ENCODE measurements at regions not wholly inside any gene's neighbourhood (a gene's known extent, or its start where the extent isn't known, plus 50 kb on each side); places are given as distances from the start of the nearest gene placed in this dataset.

GRCh38 chr5:115396688-115397087, 100.2 kb upstream of the CCDC112 start:
- no peak for TF ChIP-seq CTCF (IDR thresholded peaks at IDR 0.05; ENCODE audit: low read depth, low read length, missing input control)
- TF ChIP-seq YY1 (IDR thresholded peaks at IDR 0.05), result no peak
- no peak for TF ChIP-seq ZBTB33 (IDR thresholded peaks at IDR 0.05)
- WGBS, result 85% methylated on average over 2 of the region's 2 CpGs
- no peaks in the 10 kb centered on the region for H3K36me3 ChIP-seq (ENCODE audit: control insufficient read depth in 4 of 4, insufficient read depth in 3 of 4, low read depth in 1 of 4, low read length in 3 of 4)
- no peak overlapping the region for H3K9ac ChIP-seq (ENCODE audit: low read depth in 1 of 2, low read length in 2 of 2)
- H3K27me3 ChIP-seq (ENCODE audit: control insufficient read depth in 4 of 4, insufficient read depth in 4 of 4, low read length in 3 of 4), result no peaks in the 10 kb centered on the region
- no peaks in the 10 kb centered on the region for H3K9me3 ChIP-seq (ENCODE audit: control insufficient read depth in 4 of 4, low read length in 3 of 4)
- H3K27ac ChIP-seq (ENCODE audit: low read depth in 1 of 2, low read length in 2 of 2), result no peak overlapping the region
- no peak overlapping the region for H3K4me3 ChIP-seq (ENCODE audit: low read depth in 1 of 3, low read length in 3 of 3)
- H3K4me1 ChIP-seq (ENCODE audit: control insufficient read depth in 4 of 4, insufficient read depth in 4 of 4, low read length in 3 of 4), result peaks cover 0 to 5% (median 2%) of the 10 kb centered on the region in 4 donors
- DNase-seq (ENCODE audit: low spot score), result no peak

- TF ChIP-seq ZBTB33 (IDR thresholded peaks at IDR 0.05) (no peak), MAX (IDR thresholded peaks at IDR 0.05) (no peak), SP1 (IDR thresholded peaks at IDR 0.05) (no peak), FOXA1 (IDR thresholded peaks at IDR 0.05) (no peak), CTCF (IDR thresholded peaks at IDR 0.05; ENCODE audit: low read depth, low read length, missing input control) (no peak)
- Histone ChIP-seq H3K9ac (ENCODE audit: low read depth in 1 of 2, low read length in 2 of 2) (no peak overlapping the region), H3K9me3 (ENCODE audit: control insufficient read depth in 4 of 4, low read length in 3 of 4) (no peaks in the 10 kb centered on the region), H3K4me3 (ENCODE audit: low read depth in 1 of 3, low read length in 3 of 3) (no peak overlapping the region), H3K4me1 (ENCODE audit: control insufficient read depth in 4 of 4, insufficient read depth in 4 of 4, low read length in 3 of 4) (peaks cover 0 to 10% (median 4%) of the 10 kb centered on the region in 4 donors), H3K36me3 (ENCODE audit: control insufficient read depth in 4 of 4, insufficient read depth in 3 of 4, low read depth in 1 of 4, low read length in 3 of 4) (no peaks in the 10 kb centered on the region), H3K27me3 (ENCODE audit: control insufficient read depth in 4 of 4, insufficient read depth in 4 of 4, low read length in 3 of 4) (no peaks in the 10 kb centered on the region), H3K27ac (ENCODE audit: low read depth in 1 of 2, low read length in 2 of 2) (no peak overlapping the region)
- 70% methylated on average over 2 of the region's 2 CpGs for WGBS
- no peak for DNase-seq (ENCODE audit: low spot score)
Observed at GRCh38 chr5:115396081-115396480, 99.6 kb upstream of the CCDC112 start.

- no peak for DNase-seq (ENCODE audit: low spot score)
- Histone ChIP-seq H3K9me3 (ENCODE audit: control insufficient read depth in 4 of 4, low read length in 3 of 4) (no peaks in the 10 kb centered on the region), H3K27ac (ENCODE audit: low read depth in 1 of 2, low read length in 2 of 2) (no peak overlapping the region), H3K4me1 (ENCODE audit: control insufficient read depth in 4 of 4, insufficient read depth in 4 of 4, low read length in 3 of 4) (peaks cover 0 to 10% (median 4%) of the 10 kb centered on the region in 4 donors), H3K27me3 (ENCODE audit: control insufficient read depth in 4 of 4, insufficient read depth in 4 of 4, low read length in 3 of 4) (no peaks in the 10 kb centered on the region), H3K9ac (ENCODE audit: low read depth in 1 of 2, low read length in 2 of 2) (no peak overlapping the region), H3K4me3 (ENCODE audit: low read depth in 1 of 3, low read length in 3 of 3) (no peak overlapping the region), H3K36me3 (ENCODE audit: control insufficient read depth in 4 of 4, insufficient read depth in 3 of 4, low read depth in 1 of 4, low read length in 3 of 4) (no peaks in the 10 kb centered on the region)
- TF ChIP-seq HNF4G (IDR thresholded peaks at IDR 0.05) (no peak), JUND (IDR thresholded peaks at IDR 0.05) (no peak), MAX (IDR thresholded peaks at IDR 0.05) (no peak), FOXA2 (IDR thresholded peaks at IDR 0.05) (no peak), ATF3 (IDR thresholded peaks at IDR 0.05) (no peak), RAD21 (IDR thresholded peaks at IDR 0.05) (no peak), CTCF (IDR thresholded peaks at IDR 0.05; ENCODE audit: low read depth, low read length, missing input control) (no peak)
- 82% methylated on average over 3 of the region's 3 CpGs for WGBS
Observed at GRCh38 chr5:115394531-115394930, 98.1 kb upstream of the CCDC112 start.

All from liver (tissue), 8 donors.